ENCODE measurements at regions not wholly inside any gene's neighbourhood (a gene's known extent, or its start where the extent isn't known, plus 50 kb on each side); places are given as distances from the start of the nearest gene placed in this dataset.

- TF ChIP-seq POLR2A (IDR thresholded peaks at IDR 0.05) (no peak), CTCF (IDR thresholded peaks at IDR 0.05) (no peak)
- Histone ChIP-seq H3K9me3 (no peaks in the 10 kb centered on the region), H3K27ac (no peak overlapping the region), H3K27me3 (no peaks in the 10 kb centered on the region), H3K4me3 (no peak overlapping the region), H3K36me3 (no peaks in the 10 kb centered on the region), H3K4me1 (no peaks in the 10 kb centered on the region)
- DNase-seq (ENCODE audit: low spot score in 2 of 2), result no peak
- 78% methylated on average over 3 of the region's 3 CpGs for WGBS
These were observed 127.2 kb downstream of the SHANK2 start for GRCh38 chr11:71125150-71125549.

DNA sequence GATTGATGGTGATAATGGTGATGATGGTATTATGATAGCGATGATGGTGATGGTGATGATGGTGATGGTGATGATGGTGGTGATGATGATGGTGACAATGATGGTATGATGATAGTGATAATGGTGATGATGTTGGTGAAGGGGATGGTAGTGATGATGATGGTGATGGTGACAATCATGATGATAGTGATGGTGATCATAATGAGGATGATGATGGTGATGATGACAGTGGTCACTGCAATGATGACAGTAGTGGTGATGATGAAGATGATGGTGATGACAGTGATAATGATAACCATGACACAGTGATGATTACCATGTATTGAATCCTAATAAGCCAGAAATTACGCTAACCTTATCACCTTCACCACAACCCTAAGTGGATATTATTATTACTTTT lies 128.2 kb downstream of the SHANK2 start:
- Histone ChIP-seq H3K9me3 (no peaks in the 10 kb centered on the region), H3K36me3 (no peaks in the 10 kb centered on the region), H3K4me3 (no peak overlapping the region), H3K4me1 (no peaks in the 10 kb centered on the region), H3K27ac (no peak overlapping the region), H3K27me3 (no peaks in the 10 kb centered on the region)
- TF ChIP-seq POLR2A (IDR thresholded peaks at IDR 0.05) (no peak), EP300 (IDR thresholded peaks at IDR 0.05) (no peak), CTCF (IDR thresholded peaks at IDR 0.05) (no peak), POLR2AphosphoS5 (IDR thresholded peaks at IDR 0.05) (no peak)
- no peak for DNase-seq (ENCODE audit: low spot score in 2 of 2)
- WGBS, result 91% methylated on average over 2 of the region's 2 CpGs

DNA sequence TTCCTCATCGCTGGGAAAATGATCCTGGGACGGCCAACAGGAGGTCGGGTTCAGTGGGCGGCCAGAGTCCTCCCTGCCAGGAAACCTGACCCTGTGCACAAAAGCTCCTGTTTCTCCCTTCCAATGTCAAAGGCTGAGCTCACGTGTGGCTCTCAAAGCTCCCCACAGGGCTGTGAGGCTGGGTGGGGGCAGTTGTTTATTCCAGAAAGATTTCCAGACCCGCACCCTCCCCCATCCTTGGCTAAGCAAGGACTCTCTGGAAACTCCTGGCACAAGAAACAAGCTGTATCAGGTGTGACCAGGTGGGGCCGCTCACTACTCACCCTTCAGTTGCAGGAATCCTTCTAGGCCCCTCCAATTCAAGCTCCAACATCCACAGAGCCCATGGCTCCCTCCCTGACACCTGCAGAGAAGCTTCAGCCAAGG lies 131.9 kb downstream of the SHANK2 start:
- H3K36me3 ChIP-seq, result no peaks in the 10 kb centered on the region
- no peak for TF ChIP-seq EP300 (IDR thresholded peaks at IDR 0.05)
- TF ChIP-seq POLR2AphosphoS5 (IDR thresholded peaks at IDR 0.05), result no peak
- TF ChIP-seq CTCF (IDR thresholded peaks at IDR 0.05), result no peak
- no peak for TF ChIP-seq POLR2A (IDR thresholded peaks at IDR 0.05)
- WGBS, result 29% methylated on average over 6 of the region's 7 CpGs
- H3K9me3 ChIP-seq, result no peaks in the 10 kb centered on the region
- no peak overlapping the region for H3K27ac ChIP-seq
- H3K4me3 ChIP-seq, result no peak overlapping the region
- DNase-seq (ENCODE audit: low spot score in 2 of 2), result no peak
- H3K27me3 ChIP-seq, result no peaks in the 10 kb centered on the region
- no peaks in the 10 kb centered on the region for H3K4me1 ChIP-seq

GRCh38 chr11:71119656-71120269 lies 132.6 kb downstream of the SHANK2 start:
- no peak for DNase-seq (ENCODE audit: low spot score in 2 of 2)
- H3K27ac ChIP-seq, result no peak overlapping the region
- H3K36me3 ChIP-seq, result no peaks in the 10 kb centered on the region
- H3K4me3 ChIP-seq, result no peak overlapping the region
- H3K4me1 ChIP-seq, result no peaks in the 10 kb centered on the region
- TF ChIP-seq POLR2A (IDR thresholded peaks at IDR 0.05), result no peak
- TF ChIP-seq EP300 (IDR thresholded peaks at IDR 0.05), result no peak
- no peak for TF ChIP-seq CTCF (IDR thresholded peaks at IDR 0.05)
- TF ChIP-seq POLR2AphosphoS5 (IDR thresholded peaks at IDR 0.05), result no peak
- no peaks in the 10 kb centered on the region for H3K9me3 ChIP-seq
- WGBS, result 78% methylated on average over 9 of the region's 9 CpGs
- H3K27me3 ChIP-seq, result no peaks in the 10 kb centered on the region

- Histone ChIP-seq H3K4me3 (no peak overlapping the region), H3K9me3 (no peaks in the 10 kb centered on the region), H3K27me3 (peaks cover 3% of the 10 kb centered on the region), H3K4me1 (no peaks in the 10 kb centered on the region), H3K27ac (no peak overlapping the region), H3K36me3 (no peaks in the 10 kb centered on the region)
- DNase-seq (ENCODE audit: low spot score in 2 of 2), result no peak
- 88% methylated on average over 20 of the region's 20 CpGs for WGBS
- TF ChIP-seq POLR2A (IDR thresholded peaks at IDR 0.05) (no peak), POLR2AphosphoS5 (IDR thresholded peaks at IDR 0.05) (no peak), CTCF (IDR thresholded peaks at IDR 0.05) (no peak), EP300 (IDR thresholded peaks at IDR 0.05) (no peak)
These were observed 133.6 kb downstream of the SHANK2 start for GRCh38 chr11:71118671-71119250.
